ENCODE measurements at regions not wholly inside any gene's neighbourhood (a gene's known extent, or its start where the extent isn't known, plus 50 kb on each side); places are given as distances from the start of the nearest gene placed in this dataset.

DNA sequence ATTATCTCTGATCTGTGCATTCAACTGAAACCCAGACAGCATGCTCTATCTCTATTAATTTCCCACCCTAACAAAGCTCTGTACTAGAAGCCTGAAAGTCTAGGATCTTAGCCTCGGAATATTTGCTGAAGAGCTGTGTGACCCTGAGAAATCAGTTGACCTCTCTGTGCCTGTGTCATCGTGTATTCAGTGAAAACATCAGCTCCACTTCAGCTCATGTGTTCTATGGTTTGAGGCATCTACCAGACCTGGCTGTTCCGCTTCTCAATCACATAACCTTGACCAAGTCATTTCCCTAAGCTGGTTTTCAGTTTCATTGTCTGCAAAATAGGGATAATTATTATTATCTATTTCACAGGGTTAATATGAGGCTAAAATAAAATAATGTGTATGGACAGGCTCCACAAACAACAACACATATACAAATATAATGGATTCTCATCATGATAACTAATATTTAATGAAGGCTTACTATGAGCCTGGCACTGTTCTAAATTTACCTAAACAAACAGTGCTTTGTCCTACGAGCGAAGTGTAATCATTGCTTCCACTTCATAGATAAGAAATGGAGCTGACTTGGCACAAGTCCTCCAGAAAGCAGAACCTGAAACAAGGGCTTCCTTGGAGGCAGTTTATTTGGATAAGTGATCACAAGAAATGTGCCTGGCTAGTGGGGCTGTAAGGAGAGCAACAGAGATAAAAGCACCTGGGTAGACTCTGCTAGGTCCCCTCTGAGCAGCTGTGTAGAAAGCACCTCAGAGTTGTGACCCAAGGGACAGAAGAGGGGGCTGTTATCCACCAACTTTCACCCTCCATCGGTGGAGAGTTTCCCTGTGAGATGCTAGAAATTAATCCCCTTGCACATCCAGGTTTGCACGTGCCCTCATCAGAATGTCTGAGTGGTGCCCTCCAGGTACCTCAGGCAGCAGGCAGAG is 356.9 kb downstream of the RAB28 start:
- no peak for DNase-seq

DNA sequence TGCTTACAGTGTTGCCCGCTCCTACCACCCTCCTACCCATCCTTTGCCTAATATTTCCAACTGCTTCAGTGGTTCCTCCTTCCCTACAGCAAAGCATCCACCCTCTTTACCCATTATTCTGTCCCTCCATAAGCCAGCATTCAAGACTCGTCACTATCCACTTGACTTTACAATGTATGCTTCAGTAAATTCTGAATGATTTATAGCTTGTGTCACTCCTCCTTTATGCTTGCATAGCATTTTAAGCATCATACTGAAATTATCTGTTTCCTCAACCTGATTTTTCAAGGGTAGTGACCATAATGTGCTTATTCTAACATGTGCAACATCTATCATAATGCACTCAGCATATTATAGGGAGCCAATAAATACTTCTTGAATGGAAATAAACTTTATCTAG is 365.5 kb downstream of the RAB28 start:
- DNase-seq, result no peak

DNA sequence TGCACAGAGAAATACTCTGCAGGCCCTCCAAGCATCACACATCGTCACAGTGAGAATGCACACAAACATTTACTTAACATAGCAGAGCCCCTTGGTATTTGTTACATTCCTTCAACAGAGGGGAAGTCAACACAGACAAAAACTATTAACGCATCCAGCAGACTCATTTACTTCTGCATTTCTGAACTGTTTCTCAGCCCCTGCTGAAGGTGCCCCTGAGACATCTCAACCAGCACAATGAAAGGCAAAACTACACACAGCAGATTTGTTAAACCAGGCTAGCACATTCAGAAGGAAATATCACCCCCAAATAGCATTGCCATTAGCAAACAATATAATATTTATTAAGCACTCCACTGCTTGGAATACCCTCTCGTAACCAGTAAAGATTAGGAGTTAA is 367.0 kb downstream of the RAB28 start:
- no peak for DNase-seq

DNA sequence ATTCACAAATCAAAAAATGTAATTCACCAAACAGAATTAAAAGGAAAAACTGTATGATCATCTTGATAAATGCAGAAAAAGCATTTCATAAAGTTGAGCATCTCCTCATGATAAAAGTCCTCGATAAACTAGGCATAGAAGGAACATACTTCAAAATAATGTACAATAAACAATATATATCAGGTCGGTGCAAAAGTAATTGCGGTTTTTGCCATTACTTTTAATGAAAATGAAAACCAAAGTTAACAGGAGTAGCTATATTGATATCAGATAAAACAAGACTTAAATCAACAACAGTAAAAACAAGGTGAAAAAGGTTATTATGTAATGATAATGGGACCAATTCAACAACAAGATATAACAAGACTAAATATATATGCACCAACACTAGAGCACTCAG is 372.1 kb downstream of the RAB28 start:
- DNase-seq, result no peak

DNA sequence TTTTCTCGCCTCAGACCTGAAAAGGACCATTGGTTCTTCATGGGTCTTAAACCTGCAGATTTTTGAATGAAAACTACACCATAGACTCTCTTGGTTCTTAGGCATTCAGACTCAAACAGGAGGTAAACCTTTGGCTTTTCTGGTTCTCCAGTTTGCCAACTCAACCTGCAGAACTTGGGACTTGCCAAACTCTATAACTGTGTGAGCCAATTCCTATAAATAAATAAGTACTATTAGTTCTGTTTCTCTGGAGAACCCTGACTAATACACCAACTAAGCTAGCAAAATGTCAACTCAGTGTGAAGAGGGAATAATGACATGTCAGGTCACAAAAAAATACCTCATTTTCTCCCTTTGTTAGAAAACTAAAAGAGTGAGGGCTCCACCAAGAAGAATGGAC is 374.6 kb downstream of the RAB28 start:
- no peak for DNase-seq

DNA sequence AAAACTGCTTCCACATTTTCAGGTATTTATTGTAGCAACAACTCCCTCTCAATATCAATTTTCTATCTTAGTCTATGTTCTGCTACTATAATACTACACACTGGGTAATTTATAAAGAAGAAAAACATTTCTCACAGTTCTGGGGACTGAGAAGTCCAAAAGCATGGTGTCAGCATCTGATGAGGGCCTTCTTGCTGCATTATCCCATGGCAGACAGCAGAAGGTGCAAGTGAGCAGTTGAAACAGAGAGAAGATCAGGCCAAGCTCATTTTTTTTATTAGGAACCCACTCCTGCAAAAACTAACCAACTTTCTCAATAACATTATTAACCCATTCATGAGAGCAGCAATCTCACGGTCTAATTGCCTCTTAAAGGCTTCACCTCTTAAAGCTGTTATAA is 376.0 kb downstream of the RAB28 start:
- DNase-seq, result no peak

DNA sequence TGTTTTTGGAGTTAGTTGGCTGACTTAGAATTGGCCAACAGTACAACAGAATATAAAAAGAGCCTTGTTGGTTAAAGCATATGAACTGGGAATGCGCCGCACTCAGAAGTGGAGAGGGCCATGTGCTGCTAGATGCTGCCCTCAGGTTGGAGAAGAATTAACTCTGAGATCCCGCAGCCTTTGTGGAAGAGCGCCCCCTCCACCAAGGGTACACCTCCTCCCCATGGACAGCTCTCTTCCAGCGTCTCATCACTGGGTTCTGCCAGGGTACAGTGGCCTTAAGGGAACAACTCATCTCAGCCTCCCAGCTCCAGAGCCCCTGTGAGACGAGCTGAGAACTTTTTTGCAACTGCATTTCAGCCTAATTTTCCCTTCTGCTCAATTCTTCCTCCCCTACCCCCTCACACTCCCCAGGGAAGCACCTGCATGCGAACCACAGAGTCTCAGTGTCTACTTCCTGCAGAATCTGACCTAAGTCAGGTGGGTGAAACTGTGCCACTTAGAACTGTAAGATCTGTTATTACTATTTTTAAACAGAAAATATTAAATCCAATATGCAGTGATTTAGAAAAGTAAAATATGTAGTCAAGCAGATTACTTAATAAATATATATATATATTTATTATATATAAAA is 380.6 kb downstream of the RAB28 start:
- DNase-seq, result no peak

DNA sequence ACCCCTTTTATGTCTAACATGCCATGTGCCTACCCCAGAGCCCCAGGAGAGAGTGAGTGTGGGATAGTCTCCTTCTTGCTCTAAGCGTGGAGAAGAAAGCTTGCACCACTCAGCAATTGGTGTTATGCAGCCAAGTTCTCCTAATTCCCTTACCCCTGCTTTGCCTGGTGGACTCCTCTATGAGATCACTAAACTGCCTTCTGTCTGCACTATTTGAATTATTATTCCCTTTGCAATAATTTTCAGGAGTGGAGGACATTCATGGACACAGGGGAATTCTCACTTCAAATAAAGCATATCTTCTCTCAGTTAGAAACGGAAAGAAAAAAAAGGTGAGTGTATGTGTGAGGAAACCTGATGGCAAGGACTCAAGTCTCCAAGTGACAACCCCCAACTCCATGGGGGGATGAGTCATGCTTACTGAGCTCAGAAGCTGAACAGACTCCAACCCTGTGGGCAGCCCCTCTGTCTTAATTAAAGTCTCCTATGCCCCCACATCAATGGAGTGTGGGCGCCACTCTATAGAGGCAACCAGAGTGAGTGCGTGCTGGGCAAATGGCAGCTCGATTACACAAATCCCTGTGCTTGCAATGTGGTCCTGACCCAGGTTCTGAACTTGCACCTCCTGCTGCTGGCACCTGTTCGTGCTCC is 381.9 kb downstream of the RAB28 start:
- DNase-seq, result no peak

DNA sequence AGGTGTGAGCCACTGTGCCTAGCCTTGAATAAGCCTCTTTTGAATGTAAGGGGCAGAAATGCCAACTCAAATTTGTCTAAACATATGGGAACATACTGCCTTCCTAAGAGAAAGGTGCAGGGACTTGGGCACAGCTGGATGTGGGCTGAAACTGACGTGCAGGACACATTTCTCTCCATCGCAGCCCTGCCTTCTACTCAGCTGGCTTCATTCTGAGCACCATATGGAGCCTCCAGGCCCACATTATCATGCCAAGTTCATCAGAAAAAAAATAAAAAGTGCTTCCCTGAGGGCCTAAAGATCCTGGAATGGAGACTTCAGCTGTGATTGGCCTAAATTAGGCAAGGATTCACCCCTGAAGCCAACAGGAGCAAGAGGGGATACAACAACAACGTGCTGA is 386.2 kb downstream of the RAB28 start:
- DNase-seq, result no peak

DNA sequence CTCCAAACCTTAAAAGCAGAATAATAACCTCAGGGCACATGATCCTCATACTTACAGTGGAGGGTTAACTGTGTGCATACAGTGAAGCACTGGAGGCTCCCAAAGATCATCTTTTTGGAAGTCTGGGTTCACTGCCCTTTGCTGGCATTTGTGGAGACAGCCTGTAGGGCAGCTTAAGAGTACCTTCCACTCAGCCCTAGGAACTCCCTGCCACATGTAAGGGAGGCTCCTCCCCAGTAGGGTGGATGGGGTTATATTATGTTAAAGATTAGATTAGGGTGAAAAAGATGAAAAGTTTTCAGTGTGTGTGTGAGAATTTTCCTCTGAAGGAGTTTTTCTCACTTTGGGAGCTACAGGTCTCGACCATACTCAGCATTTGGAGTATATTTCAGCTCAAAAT is 388.4 kb downstream of the RAB28 start:
- DNase-seq, result no peak

DNA sequence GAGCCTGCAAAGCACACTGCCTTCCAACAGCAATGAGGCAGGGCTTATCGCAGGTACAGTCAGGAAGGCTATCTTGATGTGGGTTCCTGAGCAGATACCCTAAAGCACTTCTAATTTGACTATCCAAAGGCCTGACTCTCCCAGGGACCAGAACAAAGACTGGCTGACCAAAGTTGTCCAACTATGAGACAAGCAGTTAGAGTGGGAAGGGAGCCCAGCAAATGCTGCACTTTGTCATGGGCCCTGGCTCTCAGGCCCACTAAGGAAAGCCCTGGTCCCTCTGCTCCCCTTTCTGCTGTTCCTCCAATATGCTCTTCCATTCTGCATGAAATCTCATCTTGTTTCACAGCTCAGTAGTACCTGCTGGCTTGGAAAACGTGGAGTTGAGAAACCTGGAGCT is 391.0 kb downstream of the RAB28 start:
- no peak for DNase-seq

DNA sequence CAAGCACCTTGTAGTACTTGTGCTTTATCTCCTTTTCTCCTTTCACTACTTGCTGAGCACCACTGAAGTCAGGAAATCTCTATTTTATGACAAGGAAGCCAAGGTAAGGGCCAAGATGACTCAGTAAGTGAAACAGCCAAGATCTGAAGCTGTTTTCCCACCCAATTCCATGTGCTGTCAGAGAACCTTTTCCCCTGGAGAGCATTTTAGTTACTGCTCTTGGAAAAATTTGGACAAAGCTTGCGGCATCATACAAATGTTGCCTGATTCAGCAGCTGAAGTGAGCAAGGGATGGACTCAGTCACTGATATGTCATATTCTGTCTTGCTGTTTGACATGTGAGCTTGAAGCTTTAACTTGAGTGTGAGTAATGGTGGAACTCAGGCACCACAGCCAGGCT is 391.4 kb downstream of the RAB28 start:
- no peak for DNase-seq

DNA sequence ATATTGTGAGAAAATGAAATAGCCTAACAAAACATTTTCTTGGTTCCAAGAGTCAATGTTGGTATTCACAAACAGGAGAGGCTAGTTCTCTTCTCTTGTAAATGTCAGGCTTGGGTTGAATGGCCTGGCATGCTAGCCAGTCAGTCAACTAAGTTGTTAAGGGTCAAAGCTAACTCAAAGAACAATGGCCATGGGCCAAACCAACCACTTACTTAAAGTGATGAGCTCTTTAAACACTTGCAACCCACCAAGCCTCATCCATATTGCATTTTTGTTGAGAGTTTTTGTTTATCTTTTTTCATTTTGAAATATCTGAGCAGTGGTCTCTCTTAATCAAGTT is 394.5 kb downstream of the RAB28 start:
- no peak for DNase-seq

DNA sequence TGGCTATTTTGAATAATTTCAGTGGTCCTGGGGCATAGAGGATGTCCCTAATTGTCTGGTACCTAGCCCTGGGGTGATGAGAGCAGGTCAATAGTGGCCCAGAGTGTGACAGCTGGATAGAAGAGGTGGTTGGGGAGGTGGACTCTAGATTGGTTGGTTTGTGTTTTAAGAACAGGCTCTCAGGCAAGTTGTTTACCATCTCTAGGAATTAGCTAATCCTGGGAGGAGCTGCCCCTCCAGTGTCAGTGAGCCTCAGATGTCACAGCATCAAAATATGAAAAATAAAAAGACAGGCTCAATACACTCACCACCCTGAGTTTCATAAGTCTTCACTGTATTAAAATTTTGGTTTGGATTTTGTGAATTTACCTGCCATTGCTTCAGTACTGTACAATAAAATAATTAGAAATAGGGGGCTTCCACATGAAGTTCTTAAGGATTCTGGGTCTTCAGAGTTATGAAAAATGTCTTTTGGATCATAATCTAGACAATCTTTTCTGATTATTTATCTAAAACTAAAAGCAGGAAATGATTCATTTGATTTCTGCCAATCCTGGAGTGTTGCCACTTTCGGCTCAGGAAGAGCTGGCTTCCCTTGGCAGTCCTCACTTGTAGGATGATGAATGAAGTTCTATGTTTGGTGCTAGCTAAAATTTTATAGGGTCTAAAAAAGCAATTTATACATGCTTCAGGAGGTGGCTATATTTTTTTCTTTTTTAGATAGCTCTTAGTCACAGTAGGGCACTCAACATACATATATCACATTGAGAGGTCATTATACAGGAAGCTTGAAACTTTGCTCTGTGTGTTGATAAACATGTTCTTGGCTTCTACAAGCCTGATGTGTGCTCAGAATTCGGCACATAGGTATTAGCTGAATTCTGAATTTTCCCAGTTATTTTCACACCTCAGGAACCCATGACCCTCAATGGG is 395.1 kb downstream of the RAB28 start:
- DNase-seq, result no peak

DNA sequence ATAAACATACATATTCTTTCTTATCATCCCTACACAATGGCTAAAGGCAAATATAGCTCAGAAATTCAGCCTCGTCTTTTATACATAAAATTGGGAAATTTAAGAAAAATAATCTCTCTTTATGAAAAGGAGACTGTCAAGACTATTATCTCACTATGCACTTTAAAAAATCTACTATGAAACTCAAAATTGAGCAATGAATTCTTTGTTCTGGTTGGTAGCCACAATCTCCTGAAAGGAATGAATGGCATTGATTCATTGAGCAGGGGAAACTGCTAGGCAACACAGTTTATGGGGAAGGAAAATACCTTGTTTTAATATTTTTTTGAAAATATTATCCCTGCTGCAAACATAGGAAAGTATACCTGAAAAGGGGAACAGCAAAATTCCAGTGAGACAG is 397.1 kb downstream of the RAB28 start:
- no peak for DNase-seq

DNA sequence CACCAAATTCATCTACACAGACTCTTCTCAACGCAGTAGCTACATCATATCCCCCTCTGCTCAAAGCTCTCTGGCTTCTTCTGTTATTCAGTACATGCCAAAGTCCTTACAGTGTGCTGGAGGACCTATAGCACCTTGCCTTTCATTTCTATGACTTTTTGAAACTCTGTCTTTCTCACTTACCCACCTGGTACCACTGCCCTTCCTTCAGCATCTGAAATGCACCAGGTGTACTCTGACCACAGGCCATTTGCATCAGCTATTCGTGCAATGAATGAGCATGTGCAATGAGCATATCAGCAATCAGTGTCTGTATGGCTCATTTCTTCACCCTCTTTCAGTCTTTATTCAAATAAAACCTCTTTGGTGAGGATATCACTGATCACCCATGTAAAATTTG is 399.9 kb downstream of the RAB28 start:
- no peak for DNase-seq

DNA sequence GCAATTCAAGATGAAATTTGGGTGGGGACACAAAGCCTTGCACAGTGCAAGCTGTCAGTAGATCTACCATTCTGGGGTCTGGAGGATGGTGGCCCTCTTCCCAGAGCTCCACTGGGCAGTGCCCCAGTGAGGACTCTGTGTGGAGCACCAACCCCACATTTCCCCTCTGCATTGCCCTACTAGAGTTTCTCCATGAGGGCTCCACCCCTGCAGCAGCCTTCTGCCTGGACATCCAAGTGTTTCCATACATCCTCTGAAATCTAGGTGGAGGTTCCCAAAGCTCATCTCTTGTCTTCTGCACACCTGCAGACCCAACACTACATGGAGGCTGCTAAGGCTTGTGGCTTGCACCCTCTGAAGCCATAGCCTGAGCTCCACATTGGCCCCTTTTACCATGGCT is 402.3 kb downstream of the RAB28 start:
- no peak for DNase-seq

DNA sequence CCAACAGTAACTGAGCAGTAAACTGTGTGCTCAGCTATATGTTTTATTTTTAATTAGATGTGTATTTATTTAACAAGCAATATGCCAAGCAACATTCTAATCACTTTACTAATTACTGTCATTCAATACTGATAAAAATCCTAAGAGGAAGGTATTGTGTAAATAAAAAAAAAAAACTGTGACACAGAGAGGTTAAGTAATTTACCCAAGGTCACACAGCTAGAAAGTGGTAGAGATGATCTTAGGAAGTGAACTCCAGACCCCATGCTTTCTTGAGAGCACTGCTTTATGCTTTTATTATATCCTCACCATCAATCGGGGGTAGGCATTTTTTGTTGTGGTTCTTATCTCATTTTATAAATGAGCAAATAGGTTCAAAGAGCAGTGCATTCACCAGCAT is 417.1 kb downstream of the RAB28 start:
- no peak for DNase-seq

DNA sequence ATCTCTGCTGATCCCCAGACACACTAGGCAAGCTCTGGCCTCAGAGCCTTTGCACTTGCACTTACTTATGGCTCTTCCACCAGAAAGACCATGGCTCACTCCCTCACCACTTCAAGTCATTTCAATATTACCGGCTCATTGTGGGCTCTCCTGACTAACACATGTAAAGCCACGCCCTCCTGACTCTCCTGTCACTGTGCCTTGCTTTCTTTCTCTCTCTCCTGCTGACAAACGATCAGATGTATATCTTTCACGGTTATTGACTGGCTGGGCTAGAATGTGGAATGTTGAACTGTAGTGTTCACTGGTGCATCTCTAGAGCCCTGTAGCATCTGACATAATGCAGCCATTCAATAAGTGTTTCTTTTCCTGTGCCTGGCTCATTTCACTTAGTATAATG is 425.1 kb downstream of the RAB28 start:
- DNase-seq, result no peak

DNA sequence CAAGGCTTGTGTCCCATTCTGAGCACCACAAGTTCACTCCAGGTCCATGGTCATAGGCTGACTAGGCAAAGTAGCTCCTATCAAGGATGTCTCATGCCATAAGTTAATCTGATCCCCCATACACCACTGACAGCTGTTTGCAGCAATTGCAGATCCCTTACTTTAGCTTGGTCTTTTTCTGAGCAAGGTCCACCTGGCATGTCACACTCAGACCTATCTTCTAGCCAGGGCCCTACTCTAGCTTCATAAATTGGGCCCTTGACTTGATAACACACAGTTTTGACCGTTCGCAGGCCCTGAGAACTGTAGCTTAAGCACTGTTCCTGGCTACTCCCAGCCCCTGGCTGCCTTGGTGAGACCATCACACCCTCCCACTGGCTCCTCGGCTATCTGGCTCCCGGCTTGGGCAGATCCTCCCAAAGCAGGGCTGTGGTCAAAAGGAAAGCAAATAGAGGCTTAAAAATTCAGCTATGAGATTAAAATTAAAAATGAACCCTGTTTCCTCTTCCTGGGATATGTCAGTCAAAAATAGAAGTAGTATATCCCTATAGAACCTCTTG is 427.4 kb downstream of the RAB28 start:
- no peak for DNase-seq

DNA sequence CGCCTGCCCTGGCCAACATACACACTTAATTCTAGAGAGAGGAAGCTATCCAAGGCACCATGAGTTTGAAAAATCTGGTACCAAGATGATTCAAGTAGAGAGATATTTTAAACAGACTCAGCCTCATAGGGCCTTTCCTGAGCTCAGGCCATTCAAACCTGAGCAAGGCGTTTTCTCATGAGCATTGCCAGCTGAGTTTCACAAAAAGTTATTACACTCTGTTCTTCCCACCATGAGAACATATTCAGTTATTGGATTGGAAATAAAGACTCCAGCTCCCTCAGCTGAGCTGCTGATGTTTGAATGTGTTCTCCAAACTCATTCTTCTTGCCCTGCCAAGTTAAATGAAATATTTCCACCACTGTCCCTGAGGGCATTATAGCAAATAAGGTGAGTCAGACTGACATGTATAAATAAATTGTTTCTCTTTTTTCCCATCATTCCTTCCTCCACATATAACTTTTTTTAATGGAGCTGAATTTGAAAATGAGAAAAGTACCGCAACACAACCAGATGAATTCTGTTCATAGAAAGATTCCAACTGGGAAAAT is 429.6 kb downstream of the RAB28 start:
- DNase-seq, result no peak

DNA sequence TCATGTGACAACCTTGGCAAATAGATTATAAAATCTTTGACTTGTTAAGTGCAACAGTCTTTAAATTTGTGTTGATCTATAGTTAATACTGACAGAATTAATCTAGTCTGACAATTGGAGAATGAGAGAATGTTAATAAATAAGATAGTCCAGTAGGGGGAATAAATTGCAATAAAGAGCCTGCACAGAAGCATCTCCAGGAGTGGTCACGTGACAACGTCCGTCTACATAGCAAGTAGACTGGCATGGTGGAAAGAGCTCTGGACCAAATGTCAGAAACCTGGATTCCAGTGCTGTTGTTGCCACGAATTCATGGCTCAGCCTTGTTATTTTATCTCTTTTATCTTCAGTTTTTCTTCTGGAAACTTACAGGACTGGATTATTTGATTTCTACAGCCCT is 436.5 kb downstream of the RAB28 start:
- DNase-seq, result no peak

DNA sequence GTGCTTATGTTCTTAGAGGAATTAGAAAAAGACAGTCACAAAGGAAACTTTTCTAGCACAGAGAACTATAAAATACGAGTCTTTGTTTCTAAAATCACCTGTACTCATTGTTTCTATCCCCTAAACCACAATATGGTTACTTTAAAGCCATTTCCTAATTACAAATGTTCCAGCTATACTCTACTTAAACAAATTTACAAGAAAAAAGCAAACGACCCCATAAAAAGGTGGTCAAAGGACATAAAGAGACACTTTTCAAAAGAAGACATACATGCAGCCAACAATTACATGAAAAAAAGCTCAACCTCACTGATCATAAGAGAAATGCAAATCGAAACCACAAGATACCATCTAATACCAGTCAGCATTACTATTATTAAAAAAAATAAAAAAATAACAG is 447.3 kb downstream of the RAB28 start:
- DNase-seq, result no peak
